DMS 273 (cell line): ENCODE measurements at regions not wholly inside any gene's neighbourhood (a gene's known extent, or its start where the extent isn't known, plus 50 kb on each side); places are given as distances from the start of the nearest gene placed in this dataset.

Experiments used
- DNase-seq: peaks from one replicate; lab custom pipeline; 2025; ENCODE audit not compliant: unreplicated experiment; lab: John Stamatoyannopoulos, UW

DNA sequence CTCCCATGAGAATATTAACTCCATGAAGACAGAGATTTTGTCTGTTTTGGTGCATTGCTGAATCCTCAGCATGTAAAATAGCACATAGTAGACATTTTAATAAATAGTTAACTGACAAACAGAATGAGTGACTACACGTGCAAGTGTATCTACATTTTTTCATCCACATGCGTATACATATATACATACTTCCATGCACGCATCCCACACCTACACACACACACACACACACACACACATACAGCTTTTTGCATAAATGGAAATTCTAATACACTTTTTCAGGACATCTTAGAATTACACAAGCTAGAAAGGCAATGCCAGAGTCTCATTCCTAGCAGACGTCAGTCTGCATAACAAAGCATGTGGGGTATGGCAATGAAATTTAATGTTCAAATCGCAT lies 139.7 kb upstream of the LRFN2 start:
- DNase-seq, result no peak

DNA sequence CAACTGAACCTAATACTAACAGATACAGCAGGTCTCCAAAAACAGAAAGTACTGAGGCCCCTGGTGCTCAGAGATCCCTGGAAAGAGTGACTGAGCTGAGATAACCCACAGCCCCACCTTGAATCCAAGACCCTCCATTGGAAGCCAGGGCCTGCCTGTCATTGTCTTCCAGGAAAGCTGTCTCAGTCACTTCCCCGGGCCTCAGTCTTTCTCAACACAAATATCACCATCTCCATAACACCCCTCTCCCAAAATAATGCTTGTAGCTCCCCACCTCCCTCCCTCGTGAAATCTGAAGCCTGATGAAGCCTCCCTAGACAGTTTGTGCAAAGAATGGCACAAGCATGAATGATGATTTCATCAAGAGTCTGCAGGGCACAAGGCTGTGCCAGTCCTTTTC lies 138.2 kb upstream of the LRFN2 start:
- DNase-seq, result no peak

DNA sequence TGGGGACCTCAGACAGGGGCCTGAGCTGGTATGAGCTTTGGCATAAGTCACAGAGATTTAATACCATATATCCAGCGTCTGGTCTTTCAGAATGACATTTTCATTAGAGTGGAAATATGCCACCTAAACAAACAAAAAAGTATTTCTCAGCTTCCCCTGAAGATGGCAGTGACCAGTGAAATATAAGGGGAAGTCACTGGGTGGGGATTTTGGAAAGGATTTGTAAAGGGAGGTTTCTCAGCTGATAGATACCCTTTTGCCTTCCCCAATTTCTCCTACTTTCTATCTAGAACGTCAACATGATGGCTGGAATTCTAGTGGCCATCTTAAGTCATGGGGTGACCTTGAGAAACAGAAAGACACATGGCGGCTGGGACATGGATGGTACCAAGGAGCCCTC lies 137.7 kb upstream of the LRFN2 start:
- no peak for DNase-seq

- no peak for DNase-seq
Observed at GRCh38 chr6:40723967-40724366, 136.8 kb upstream of the LRFN2 start.

- DNase-seq, result no peak
Observed at GRCh38 chr6:40722553-40723258, 135.5 kb upstream of the LRFN2 start.

- DNase-seq, result no peak
Observed at GRCh38 chr6:40722091-40722490, 134.9 kb upstream of the LRFN2 start.

DNA sequence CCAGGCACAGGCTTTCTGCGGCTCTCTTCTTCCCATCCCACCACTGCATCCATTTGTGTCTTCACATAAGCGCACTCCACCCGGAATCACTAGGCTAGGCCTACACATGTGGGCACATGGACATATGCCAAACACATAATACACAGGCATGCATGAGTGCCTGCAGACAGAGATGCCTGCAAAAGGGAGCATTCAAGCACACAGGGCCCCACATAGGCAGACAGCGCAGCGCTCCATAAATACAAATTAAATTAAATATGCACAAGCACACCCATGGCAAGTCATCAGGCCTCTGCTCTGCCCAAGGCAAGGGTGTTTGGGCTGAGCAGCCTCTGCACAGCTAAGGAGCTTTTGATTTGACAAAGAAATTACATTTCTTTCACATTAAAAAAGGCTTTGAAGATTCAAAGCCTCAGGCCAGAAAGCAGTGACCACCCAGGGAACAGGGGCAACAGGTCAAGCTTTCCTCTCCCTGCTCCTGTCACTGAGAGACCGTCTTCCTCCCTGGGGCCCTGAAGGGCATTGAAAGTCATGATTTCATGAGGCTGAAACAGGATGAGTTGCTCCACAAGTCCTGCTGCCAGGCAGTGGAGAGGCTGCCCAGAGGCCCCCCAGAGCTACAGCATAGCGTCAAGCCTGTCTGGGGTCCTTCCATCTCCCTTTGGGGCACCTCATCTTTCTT lies 134.2 kb upstream of the LRFN2 start:
- DNase-seq, result no peak

DNA sequence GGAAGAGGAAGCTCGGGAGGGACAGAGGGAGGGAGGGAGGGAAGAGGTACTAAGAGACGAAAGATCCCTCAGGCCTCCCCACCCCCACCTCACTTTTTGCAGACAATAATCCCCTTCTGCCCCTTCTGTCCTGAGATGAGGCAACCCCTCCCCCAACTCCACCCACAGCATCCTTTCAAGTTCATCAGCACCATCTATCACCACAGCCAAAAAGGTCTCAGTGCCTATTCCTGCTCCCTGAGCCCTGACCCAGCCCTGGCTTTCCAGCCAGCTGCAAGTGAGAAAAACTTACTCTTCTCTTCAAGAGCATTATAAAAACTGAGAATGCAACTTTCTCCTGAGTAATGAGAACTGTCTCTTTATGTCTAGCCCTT lies 133.2 kb upstream of the LRFN2 start:
- no peak for DNase-seq

DNA sequence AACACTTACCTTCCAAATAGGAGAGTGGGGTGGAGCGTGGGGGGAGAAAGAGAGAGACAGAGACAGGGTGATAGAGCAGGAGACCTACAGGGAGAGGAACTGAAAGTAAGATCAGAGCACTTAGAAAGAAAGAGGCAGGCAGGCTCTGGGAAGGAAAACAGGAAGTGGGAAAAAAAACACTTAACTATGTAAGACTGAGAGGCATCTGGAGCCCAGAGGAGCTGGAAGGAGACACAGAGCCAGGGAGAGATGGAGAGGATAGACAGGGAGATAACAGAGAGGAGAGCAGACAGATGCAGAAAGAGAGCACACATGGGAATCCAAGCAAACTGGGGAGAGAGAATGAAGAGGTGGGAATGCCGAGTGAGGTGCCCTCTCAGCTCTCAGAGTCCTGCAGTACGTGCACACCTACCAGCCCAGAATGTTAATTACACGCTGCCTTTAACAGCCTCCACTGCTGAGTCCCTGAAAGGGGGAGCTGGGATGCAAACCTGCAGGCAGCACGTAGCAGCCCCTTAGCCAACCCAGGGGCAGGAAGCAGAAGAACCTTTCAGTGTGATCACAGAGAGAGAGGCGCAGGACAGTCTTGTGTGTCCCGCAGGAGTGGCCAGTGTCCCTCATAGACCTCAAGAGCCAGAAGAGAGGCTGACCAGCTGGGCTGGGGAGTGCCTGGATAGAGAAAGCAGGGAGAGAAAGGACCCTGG lies 132.7 kb upstream of the LRFN2 start:
- peak; percentile 16 for DNase-seq

DNA sequence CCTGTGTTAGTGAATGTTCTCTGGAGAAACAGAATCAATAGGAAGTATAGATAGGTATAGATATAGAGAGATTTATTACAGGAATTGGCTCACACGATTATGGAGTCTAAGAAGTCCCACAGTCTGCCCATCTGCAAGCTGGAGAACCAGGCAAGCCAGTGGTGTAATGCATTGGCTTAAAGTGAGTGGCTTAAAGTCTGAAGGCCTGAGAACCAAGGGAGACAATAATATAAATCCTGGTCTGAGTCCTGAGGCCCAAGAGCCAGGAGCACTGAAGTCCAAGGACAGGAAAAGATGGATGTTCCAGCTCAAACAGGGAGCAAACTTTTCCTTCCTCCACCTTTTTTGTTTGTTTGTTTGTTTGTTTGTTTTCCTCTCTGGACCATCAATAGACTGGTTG lies 131.2 kb upstream of the LRFN2 start:
- no peak for DNase-seq

- no peak for DNase-seq
Observed at GRCh38 chr6:40717411-40718057, 130.4 kb upstream of the LRFN2 start.

GRCh38 chr6:40715570-40716403 lies 128.6 kb upstream of the LRFN2 start:
- no peak for DNase-seq

GRCh38 chr6:40714576-40715564 lies 127.7 kb upstream of the LRFN2 start:
- DNase-seq, result no peak

GRCh38 chr6:40714143-40714542 lies 127.0 kb upstream of the LRFN2 start:
- DNase-seq, result no peak

DNA sequence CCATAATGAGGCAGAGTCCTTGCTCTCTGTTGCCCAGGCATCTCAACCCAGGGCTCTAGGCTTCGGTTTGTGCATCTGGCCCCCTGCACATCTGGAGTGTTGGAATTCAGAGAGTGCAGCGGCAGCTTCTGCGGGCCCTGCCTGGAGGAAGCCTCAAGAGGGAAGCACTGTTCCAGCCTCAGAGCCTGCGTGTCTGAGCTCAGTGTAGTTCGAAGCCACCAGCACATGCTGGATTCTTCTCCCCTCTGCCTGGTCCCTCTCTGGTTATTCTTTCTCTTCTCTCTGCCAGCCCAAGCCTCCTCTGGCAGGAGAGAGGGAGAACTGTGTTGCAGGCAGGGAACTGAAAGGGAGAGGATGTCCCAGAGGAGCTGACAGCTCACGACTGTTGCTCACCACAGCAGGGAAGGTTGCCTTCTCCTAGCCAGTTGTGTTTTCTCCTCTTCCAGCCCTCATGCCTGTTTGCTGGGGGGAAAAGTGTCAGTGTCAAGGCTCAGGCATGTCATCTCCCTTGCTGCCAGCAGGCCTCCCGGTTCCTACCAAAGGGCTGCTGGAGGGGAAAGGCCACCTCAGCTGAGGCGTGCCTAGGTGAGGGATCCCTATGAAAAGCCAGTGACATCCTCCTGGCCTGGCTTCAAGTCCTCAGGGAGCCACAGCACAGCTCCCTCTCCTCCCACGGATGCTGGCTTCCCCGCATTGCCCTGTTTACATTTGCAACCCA lies 126.0 kb upstream of the LRFN2 start:
- no peak for DNase-seq

GRCh38 chr6:40710626-40711330 lies 123.6 kb upstream of the LRFN2 start:
- peak; percentile 52 for DNase-seq

GRCh38 chr6:40708049-40708448 lies 120.9 kb upstream of the LRFN2 start:
- DNase-seq, result no peak

DNA sequence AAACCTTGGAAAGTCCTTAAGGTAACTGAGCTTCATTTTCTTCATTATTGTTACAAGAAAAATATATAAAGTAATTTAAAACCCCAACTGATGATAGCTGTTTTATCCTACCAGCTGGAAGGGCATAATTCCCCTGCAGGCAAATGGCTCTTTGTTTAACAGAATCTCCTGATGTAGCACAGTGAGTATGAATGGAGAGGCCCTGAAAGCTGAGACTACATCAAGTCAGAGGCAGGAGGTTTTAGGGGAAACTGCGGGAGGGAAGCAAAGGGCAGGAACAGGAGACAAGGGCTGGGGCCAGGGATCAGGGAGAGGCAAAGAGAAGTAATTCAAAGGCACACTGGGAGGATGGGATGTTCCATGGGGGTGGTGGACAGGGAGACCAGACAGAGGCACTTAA lies 119.0 kb upstream of the LRFN2 start:
- DNase-seq, result no peak
